Activated CD4-positive, alpha-beta T cell treated with anti-CD3 and anti-CD28 coated beads, Interleukin-2, amount 50 U/mL, for 24 hours (primary cell): ENCODE measurements at regions not wholly inside any gene's neighbourhood (a gene's known extent, or its start where the extent isn't known, plus 50 kb on each side); places are given as distances from the start of the nearest gene placed in this dataset.
"Not testable (repeated sequence)": the region's sequence is repeated elsewhere in the genome, so short reads cannot be mapped to it uniquely, and the experiment has no call there.

ENCODE experiments used
- DNase-seq, 2 donors: peaks; one replicate each; pipeline ENCODE4 v3.0.0-alpha.2; 2020; ENCODE audit warnings: low read depth in 1 of 2, low spot score in 1 of 2

DNA sequence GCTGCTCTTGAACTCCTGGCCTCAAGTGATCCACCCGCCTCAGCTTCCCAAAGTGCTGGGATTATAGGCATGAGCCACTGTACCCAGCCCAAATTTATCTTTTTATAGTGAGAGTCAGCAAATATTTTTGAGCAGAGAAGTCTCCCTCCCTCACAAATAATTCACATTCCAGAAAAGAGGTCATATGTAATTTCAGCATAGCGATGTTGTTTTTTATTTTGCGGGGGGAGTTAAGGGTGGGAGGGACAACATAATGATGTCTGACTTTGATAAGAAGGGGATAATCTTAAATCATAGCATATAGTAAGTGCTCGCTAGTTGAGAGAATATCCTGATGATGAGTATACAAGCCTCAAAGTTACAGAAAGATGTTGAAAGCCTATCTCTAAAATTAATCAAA is 1090.2 kb upstream of the ACVR2A start:
- no peak for DNase-seq

DNA sequence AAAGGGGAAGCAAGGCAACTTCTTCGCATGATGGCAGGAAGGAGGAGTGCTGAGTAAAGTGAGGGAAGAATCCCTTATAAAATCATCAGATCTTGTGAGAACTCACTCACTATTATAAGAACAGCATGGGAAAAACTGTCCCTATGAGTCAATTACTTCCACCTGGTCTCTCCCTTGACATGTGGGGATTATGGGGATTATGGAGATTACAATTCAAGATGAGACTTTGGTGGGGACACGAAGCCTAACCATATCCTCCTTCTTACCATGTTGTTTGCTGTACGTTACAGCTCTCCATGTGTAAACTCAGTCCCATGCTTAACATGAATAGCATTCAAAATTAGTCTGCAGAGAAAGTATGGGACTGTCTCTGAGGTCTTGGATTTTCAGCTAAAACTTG is 1096.8 kb upstream of the ACVR2A start:
- no peak for DNase-seq

DNA sequence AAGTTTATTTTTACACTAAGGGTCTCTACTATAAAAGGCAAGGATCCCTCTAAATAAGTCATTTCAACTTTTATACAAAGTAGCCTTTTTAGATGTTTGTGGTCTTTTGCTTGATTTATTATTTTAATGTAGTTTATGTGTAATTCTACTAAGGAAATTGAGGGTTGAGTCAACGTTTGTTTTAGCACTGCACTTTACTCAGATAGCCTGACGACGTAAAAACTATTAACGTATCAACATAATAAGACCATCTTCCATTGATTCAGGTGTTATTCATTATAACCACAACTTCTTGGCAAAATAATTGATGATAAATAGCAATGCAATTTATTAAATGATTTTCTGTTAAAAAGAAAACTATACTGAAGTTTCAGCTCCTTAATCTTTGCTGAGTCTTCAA is 1103.6 kb upstream of the ACVR2A start:
- no peak for DNase-seq

DNA sequence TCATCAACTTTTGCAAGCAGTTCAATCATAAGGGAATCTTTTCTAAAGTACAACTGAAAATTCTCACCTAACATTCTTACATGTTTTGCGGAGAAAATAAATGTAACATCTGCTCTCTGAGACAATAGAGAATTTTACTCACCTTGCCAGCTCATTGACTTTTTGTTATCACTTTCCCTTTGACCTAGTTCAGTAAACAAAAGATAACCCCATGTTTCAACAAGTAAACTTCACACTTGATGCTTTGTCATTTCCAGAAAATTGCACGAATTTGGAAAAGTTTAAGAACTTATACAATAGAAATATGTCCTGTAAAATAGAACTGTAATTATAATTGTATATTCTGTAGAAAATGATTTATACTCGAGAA is 1110.0 kb upstream of the ACVR2A start:
- no peak for DNase-seq

DNA sequence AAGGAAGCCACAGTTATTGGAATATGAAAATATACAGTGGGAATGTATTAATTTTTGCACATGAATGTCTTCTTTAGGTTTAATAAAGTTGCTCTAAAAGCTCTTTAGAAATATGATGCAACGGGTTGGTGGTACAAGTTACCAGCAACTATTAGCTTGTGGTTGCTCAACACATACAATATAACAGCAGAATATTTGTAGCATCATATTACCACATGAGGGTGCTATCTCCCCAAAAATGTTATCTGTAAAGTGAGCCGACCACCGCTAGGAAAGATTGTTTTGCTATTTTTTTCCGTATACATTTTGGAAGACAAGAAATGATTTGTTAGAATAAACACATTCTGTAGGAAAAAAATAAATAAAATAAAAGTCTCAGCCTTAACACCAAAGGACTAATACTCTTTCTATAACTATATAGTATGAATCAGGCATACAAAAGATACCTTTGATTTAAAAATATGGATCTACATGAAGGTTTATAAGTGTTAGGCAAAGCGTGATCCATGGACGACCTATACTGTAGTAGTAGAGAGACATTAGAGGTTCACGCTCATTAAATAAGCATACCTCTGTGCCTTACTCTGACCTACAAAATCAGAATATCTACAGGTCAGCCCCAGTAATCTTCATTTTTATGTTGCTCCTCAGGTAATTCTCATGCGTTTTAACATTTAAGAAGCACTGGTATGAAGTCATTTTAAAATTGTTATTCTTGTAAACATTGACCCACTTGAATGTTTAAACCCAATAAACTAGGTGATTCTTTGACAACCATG is 1110.6 kb upstream of the ACVR2A start:
- DNase-seq = no peak

DNA sequence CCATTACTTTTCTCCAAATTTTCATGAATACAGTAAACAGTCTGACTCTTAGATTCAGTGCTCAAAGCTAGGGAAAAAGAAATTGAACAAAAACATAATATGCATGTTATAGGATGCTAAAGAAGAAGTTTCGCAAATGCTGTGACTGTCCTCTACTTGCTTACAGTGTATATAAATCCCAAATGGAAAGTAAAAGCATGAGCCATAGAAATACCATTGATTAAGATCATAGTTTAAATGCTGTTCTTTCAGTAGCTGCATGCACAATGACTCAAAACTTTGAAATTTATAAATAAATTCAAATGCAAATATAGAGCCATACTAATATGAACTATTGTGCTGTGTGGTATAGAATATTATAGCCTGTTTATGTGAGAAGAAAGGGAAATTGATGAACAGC is 1113.9 kb upstream of the ACVR2A start:
- DNase-seq = no peak

DNA sequence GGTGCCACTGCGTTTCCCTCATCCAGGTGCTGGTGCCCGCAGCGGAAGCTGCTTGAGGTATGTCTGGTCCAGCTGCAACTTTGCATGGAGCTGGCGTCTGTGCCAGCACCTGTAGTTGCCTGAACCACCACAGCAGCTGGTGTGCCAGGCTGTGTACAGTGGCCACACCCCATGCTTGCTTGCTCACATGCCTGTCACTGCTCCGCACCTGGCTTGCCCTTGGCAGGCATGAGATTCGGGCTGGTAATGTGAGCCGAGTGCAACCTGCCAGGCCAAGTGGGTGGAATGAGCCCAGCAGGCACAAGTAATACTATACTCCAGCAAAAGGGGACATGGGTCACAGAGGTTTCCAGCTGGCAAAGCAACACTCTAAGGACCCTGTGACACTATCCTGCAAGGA is 1123.3 kb upstream of the ACVR2A start:
- DNase-seq = no peak

DNA sequence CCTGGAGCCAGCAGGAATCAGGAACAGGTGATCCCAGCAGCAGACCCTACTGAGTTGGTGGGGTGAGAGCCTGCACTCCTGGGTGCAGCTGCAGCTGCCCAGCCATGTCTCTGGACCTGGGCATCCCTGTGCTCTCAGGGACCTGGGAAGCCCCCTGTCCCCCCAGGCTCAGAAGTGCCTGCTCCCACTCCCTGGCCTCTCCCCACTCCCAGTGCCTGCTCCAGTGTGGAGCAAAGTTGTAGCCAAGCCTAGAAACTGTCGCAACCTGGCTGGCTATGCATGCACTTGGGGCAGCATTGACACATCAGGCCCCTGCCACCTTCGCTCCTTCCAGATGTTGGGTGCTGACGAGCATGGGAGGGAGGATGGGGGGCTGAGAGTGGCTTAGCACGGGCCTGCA is 1124.7 kb upstream of the ACVR2A start:
- DNase-seq = no peak

DNA sequence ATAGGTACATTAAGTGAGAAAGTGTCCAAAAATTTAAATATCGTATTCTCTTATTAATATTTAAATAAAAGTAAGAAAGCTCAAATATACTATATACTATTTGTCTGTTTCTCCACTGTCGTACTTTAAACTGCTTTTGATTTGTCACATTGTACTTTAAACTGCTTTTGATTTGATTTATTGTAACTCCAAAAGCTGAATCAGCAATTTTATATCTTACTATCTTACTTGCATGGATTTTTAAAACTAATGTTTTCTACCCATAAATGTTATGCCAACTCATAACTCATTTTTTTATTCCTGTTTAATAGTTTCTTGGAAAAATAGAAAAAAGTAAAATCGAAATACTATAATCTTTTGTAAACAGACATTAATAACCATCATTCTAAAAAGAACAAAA is 1128.2 kb upstream of the ACVR2A start:
- no peak for DNase-seq

DNA sequence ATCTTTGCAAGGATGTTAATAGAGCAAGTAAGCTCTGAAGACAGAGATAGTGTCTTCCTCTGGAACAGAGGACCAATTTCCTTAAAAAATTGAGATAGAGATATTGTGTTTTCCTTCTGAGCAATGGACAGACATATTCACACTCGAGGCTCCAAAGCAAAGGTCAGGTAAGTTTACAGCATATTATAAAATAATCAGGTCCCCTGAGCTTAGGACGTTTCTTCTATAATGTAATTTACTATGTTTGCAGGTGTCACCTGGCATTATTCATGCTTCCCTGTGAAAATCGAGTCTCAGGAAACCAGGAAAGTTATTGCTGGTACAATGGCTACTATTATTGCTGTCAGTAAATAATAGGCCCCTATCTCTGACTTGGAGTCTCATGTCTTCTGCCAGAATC is 1135.8 kb upstream of the ACVR2A start:
- no peak for DNase-seq

DNA sequence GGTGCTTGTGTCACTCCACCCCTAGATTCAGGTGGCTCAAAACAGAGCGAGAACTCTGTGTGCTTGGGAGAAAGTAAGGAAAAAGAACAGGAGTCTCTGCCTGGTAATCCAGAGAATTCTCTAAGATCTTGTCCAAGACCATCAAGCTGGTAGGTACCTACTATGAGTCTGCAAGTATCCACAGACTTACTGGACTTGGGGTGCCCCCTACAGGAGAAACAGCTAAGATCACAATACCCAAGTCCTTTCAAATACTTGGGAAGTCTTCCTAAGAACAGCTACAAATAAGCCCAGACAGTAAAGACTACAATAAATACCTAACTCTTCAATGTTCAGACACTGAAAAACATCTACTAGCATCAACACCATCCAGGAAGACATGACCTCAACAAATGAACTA is 1143.6 kb upstream of the ACVR2A start:
- no peak for DNase-seq

DNA sequence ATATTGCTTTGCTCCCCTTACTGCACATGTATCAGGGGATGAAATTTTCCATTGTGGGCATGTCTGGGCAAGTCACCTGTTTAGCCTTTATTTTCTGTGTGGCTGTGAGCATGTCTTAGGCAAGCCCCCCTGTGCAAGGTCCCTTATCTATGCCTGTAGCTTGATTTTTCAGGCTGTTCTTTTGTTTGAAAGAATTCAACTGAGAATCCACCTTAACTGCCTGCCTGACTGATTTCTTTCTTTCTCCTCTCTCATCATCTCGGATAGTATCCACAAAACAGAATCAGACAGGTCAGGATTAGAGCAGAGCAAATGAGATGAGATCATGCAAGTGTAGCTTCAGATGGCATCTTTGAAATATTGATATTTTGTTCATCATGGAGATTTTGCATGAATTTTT is 1147.5 kb upstream of the ACVR2A start:
- DNase-seq = no peak

DNA sequence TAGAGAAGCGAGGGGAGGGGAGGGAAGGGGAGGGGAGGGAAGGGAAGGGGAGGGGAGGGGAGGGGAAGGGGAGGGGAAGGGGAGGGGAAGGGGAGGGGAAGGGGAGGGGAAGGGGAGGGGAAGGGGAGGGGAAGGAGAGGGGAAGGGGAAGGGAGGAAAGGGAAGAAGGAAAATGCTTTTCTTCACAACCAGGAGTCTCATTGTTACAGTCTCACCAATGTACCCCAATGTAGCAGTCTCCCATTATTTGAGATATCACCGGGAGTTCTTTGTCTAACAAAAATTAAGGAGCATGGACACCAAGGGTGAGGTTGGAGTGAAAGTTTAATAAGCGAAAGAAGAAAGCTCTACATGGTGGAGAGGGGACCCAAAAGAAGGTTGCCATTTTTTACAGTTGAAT is 1148.0 kb upstream of the ACVR2A start:
- not testable (repeated sequence) for DNase-seq

DNA sequence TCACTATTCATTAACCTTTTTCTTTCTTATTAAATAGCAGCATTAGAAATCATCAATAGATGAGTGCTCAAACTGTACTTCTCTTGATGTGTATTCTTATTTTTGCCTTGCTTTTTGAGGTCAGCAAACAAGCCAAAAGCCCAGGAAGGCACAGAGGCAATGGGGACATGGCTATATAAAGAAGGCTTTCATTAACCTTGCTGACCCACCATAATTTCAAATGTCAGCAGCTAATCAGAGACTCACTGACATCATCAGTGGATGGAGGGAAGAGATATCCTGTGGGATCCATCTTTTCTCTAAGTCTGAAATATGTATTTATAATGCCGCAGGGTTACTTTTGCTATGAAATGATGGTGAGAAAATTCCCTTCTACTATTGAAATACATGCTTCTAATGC is 1162.8 kb upstream of the ACVR2A start:
- no peak for DNase-seq

DNA sequence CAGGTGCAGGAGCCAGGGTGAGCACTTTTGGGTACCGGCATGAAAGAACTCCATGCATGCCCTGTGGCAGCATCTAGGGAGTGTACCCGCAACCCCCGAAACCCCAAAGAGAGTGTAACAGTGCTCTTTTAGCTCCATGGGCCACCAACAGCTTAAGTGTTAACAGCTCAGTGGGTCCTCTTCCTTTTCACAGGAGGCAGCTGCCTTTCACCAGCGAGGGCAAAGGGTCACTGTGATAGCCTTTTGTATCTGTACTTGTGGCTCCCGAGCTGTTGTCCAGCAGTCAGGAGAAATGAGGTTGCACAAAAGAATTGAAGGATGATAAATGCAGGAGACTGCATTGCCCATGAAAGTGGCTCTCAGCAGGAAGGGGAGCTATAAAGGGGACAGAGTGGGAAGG is 1166.3 kb upstream of the ACVR2A start:
- no peak for DNase-seq

DNA sequence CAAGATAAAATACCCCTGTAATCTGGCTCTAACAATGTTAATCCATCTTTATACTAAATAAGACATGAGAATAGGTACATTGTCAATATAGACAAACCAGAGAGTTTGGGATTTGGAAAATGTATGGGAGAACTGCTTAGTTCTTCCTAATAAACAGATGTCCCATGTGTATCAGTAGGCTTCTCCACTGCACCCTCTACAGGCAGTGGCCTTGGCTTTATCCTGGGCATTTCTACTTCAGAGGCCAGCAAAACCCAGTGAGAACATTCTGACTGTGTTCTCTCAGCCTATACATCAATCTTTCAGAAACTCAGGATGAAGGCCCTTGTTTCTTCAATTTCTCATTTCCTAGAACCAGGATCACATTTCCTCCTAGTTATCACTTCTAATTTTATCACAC is 1167.5 kb upstream of the ACVR2A start:
- DNase-seq = no peak

DNA sequence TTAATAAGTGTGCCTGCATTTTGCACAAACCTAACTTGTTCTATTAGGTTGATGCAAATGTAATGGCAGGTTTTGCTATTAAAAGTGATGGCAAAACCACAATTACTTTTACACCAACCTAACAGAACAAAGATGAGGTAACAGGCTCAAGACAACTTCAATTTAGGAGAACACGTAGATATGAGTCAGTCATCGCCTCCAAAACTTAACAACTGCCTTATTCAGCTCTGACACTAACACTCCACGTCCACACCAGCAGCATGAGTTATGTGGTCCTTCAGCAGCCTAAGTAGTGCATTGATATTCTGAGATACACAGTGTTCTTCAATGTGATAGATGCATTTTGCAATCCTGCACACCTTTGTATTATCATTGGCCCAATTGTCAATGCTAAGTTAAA is 1175.1 kb upstream of the ACVR2A start:
- DNase-seq = no peak

DNA sequence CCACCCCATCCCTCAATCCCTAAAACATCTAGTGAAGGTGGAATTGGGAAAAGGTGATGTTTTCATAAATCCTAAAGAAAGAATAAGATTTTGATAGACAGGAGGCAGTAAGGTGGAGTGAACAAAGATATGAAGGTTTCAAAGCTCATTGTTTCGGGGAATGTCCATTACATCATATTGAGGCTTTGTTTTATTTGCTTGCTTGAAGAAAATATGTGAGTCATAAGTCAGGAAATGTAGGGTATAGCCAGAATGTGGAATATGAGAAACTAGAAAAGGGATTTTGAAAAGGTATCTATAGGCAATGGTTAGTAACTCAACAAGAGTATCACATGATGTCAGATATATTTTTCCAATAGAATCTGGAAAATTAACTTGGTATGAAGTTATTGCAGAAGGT is 1178.5 kb upstream of the ACVR2A start:
- no peak for DNase-seq

DNA sequence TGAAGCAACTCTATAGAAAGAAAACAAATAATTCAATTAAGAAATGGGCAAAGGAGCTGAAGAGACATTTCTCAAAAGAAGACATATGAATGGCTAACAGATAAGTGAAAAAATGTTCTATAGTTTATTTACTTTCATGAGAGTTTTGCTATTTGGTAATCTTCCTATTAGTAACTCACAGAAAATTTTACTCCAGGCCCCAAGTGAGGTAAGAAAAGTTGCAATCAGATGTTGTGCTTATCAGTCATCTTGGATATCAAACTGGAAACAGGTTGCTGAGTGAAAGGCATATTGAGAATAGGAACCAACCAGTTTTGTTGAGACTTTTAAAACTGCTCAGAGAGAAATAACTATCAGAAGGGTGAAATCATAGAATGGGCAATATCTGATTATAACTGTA is 1179.0 kb upstream of the ACVR2A start:
- no peak for DNase-seq

DNA sequence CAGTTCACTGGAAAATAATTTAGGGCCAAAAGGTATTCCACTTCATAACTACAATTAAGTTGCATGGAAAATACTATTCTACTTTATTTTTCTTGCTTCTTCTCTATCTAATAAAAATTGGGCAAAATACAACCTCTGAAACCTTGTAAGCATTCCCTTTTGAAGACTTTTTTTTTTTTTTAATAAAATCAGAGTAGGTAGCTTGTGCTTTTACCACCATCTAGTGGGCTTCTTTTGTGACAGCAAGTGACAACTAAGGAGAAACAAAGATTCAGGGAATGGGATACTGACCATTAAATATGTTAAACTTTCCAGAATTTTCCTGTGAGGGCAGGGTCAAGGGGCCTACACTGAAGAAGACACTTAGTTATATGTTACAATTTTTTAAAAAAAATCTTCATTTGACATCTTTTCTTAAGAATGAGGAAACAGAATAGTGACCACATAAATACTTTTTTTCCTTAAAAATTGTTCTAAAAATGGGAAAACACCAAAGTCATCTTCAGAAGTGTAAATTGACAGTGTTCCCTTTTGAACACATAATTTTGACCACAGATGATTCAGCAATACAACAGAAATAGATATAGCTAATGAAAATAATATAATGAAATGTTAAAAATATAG is 1183.2 kb upstream of the ACVR2A start:
- DNase-seq = no peak

DNA sequence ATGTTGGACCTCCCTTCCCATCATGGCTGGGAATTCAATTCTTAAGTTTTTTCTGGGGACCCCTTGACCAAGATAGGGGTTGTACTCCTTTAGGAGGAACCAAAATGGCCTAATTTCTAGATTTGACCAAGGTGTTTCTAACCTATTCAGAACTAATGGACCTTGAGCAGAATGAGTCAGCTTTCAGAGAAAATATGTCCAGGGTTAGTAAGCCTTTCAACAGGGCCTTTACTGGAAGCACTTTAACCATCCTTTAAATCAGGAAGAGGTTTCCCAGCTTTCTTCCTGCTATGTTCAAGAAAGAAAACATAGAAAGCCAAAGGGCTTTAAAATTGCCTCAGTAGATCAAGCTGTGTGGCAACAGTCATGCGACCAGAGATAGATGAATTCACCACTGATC is 1184.9 kb upstream of the ACVR2A start:
- DNase-seq = no peak

DNA sequence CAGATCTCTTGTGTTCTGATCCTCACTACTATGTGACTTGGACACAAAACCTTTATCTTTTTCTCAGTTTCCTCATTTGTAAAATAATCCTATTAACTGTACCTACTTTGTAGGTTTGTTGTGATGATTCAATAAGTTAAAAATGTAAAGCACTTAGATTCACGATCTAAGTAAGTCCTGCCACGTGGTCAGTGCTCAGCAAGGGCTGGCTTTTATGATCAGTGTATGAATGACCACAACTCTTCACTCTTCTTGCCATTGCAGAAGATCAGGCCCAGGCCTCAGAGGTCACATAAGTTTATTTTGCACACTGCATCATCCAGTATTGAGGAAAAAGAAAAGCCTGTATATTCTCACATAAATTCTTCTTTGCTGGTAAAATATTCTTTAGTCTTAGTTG is 1192.5 kb upstream of the ACVR2A start:
- DNase-seq = no peak

DNA sequence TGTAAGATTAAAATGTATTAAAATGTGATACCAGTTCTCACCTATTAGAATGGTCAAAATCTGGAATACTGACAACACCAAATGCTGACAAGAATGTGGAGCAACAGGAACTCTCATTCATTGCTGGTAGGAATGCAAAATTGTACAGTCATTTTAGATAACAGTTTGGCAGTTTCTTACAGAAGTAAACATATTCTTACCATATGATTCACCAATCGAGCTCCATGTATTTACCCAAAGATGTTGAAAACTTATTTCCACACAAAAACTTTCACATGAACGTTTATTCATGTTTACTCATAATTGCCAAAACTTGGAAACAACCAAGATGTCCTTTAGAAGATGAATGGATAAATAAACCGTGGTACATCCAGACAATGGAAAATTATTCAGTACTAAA is 1193.5 kb upstream of the ACVR2A start:
- no peak for DNase-seq
